ENCODE measurements at regions not wholly inside any gene's neighbourhood (a gene's known extent, or its start where the extent isn't known, plus 50 kb on each side); places are given as distances from the start of the nearest gene placed in this dataset.

DNA sequence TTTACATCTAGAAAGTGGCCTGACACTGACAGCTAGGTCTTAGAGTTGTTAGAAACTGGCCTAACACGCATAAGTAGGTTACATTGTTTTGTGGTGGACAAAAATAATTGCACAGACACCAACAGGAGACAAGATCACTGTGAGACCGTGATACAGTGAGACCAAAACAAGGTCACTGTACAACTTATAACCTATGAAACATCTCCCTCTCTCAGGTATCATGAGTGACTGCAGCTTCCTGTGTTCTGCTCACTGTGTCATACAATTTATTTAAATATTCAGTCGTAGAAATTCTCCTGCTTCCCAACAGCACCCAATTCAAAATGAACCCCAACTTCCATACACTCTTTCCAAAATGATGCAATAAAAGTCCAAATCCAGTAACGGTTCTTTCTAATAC is 2165.2 kb downstream of the PCDH9 start:
- peak in 1 of 2 donors; percentile 0 for DNase-seq (ENCODE audit: low read depth in 2 of 2)

DNA sequence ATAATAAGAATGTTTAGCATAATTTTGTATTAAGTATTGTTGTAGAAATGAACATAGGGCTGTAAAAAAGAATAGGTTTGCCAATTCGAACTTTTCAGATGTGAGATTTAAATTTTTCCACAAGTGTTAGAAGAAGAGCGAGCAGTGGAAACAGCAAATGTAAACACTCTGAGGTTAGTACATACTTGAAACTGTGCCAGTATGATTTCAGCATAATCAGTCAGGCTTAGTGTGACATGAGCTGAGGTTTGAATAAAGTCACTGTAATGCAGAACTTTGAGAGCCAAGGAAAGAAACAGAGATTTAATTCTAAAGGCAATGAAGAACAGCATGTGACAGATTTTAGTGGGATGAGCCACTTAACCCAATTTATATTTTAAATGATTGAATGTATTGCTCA is 2166.4 kb downstream of the PCDH9 start:
- DNase-seq (ENCODE audit: low read depth in 2 of 2), result peak in 1 of 2 donors; percentile 57

- no peak for DNase-seq (ENCODE audit: low read depth in 2 of 2)
Observed at GRCh38 chr13:65057986-65058385, 2172.2 kb downstream of the PCDH9 start.

DNA sequence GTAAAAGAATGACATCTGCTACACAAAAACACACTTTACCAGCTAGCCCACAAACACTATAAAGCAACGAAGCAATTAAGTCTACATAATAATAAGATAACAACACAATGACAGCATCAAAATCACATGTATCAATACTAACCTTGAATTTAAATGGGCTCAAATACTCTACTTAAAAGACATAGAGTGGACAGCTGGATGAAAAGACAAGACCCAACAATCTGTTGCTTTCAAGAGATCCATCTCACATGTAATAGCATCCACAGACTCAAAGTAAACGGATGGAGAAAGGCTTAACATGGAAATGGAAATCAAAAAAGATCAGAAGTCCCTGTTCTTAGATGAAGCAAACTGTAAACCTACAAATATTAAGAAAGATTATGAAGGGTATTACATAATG is 2175.9 kb downstream of the PCDH9 start:
- no peak for DNase-seq (ENCODE audit: low read depth in 2 of 2)

DNA sequence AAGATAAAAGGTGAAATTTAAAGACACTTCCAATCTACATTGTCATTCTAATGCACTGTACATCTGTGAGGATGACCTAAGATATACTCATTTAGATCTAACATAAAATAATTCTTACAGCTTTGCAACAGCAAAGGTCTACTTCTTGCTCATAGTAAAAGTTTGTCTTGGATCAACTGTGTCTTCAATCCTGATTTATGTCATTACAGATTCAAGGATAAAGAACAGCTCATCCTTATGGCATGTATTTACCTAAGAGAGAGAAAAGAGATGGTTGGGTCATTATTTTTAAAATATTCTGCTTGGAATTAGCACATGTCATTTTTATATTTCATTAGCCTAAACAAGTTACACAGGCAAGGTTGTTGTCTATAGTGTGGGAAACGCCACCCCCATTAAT is 2193.1 kb downstream of the PCDH9 start:
- no peak for DNase-seq (ENCODE audit: low read depth in 2 of 2)

GRCh38 chr13:65035302-65035701 is 2194.8 kb downstream of the PCDH9 start:
- DNase-seq (ENCODE audit: low read depth in 2 of 2), result no peak

GRCh38 chr13:65034266-65034665 is 2195.9 kb downstream of the PCDH9 start:
- no peak for DNase-seq (ENCODE audit: low read depth in 2 of 2)

GRCh38 chr13:65032825-65033224 is 2197.3 kb downstream of the PCDH9 start:
- no peak for DNase-seq (ENCODE audit: low read depth in 2 of 2)

GRCh38 chr13:65028101-65028500 is 2202.0 kb downstream of the PCDH9 start:
- no peak for DNase-seq (ENCODE audit: low read depth in 2 of 2)

- no peak for DNase-seq (ENCODE audit: low read depth in 2 of 2)
Observed at GRCh38 chr13:65026505-65026904, 2203.6 kb downstream of the PCDH9 start.

DNA sequence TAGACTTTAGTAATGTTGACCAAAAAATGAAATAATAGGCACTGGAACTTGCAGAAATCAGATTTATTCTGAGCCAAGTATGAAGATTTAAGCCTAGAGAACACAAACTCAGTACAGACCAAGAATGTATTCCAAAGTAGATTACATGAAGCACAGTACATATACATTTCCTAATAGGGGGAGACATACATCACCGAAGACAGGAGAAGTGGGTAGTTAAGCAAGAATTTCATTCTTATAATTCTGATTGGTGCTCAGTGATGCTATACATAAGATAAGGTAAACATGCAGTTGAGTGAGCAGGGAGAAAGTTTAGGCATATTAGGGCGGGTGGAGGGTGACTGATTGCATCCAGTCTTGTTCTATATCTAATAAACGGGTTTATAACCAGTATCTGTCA is 2218.8 kb downstream of the PCDH9 start:
- DNase-seq (ENCODE audit: low read depth in 2 of 2), result no peak

DNA sequence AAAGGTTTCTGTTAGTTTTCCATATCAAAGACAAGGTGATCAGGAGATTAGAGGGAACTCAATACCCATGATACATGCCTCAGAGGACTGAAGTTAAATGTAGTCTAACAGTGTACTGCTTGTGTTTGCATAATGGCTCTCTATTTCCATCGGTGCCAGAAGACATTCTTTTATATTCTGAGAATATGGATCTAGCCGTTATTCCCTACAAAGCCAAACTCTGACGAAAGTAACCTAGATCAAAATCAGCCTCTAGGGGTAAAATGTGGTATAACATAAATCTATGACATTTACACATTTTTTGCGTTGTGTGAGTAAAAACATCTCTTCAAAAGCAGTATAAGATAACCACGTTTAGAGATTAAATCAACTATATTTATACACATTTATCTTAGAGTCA is 2232.7 kb downstream of the PCDH9 start:
- no peak for DNase-seq (ENCODE audit: low read depth in 2 of 2)

DNA sequence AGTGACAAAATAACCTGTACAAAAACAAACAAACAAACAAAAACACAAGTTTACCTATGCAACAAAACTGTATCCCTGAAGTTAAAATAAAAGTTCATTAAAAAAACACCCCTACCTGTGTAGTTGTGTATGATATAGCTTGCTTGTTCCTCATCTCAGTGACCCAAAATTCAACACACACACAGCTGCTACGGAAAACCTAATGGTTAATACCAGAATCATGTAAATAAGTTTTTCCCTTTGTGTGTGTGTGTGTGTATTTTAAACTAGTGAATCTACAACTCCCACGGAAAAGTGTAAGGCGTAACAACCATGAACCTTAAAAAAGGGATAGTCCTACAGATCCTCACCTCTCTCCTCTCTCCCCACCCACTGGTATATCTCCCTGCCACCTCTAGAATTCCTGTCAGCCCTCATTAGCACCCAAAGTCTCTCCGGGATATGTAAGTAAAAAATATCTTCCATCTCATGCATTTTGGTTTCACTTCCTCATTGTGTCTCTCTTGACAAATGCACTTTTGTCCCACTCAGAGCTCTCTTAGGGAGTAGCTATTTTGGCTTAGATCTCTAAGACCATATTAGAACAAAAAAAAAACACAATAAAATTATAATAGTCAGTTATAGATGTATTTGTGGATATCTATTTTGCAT is 2236.5 kb downstream of the PCDH9 start:
- DNase-seq (ENCODE audit: low read depth in 2 of 2), result no peak

DNA sequence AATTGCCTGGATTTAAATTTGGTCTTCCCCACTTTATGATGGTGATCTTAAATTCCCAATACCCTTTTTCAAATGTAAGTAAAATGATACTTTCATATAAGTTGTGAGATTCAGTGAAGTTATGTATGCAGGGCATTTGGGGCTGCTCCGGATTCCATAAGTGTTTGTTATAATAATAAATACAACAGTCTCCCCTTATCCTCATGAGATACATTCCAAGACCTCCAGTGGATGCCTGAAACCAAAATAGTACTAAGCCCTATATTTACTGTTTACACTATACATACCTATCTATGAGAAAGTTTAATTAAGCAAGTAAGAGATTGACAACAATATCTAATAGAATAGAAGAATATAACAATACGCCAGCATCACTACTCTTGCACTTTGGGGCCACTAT is 2237.8 kb downstream of the PCDH9 start:
- no peak for DNase-seq (ENCODE audit: low read depth in 2 of 2)

DNA sequence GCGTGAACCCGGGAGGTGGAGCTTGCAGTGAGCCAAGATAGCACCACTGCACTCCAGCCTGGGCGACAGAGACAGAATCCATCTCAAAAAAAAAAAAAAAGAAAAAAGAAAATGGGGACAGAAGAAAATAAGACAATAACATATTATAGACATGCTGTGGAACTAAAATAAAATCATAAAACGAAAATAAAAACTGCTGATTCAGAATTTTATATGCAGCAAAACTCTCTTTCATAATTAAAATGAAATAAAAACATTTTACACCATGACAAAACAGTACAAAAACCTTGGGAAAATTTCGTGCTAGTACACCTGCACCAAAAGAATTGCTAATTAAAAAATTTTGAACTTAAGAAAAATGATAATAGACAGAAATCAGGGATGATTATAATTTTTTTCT is 2245.1 kb downstream of the PCDH9 start:
- no peak for DNase-seq (ENCODE audit: low read depth in 2 of 2)

DNA sequence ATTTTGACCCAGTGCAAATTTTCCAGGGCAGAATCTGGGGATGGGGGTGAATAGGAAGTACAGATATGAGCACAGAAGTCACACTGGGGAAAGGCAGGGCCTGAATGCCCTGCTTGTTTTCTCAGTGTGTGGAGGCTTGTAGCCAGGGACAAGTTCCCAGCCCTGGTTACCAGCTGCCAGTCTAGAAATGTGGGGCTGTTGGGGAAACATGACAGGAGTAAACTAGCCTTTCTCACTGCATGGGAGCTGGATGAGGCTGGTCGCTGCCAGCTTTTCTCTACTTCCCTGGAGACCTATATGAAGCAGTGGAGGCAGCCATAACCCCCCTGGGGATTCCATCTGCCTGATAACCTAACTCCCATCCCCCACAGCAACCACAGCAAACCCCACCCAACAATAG is 2267.7 kb downstream of the PCDH9 start:
- DNase-seq (ENCODE audit: low read depth in 2 of 2), result no peak

- no peak for DNase-seq (ENCODE audit: low read depth in 2 of 2)
Observed at GRCh38 chr13:64959276-64959675, 2270.9 kb downstream of the PCDH9 start.

- no peak for DNase-seq (ENCODE audit: low read depth in 2 of 2)
Observed at GRCh38 chr13:64958106-64958505, 2272.0 kb downstream of the PCDH9 start.

- no peak for DNase-seq (ENCODE audit: low read depth in 2 of 2)
Observed at GRCh38 chr13:64938660-64939059, 2291.5 kb downstream of the PCDH9 start.

- no peak for DNase-seq (ENCODE audit: low read depth in 2 of 2)
Observed at GRCh38 chr13:64937302-64937701, 2292.8 kb downstream of the PCDH9 start.

DNA sequence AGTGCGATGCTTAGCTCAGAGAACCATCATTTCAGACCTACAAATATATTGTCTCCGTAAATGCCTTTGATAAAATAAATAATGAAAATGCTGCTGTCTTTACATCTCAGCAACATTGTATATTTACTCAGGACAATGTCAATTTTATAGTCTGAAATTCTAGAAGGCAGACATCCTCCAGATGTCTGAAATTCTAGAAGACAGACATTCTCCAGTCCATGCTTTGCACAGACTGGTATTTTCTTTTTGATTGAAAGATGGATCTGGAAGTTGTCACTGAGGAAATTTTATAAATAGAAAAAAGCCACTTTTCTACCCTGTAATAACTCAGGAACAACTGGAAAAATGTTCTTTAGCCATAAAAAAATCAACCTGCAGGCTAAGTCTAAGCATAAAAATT is 2293.3 kb downstream of the PCDH9 start:
- no peak for DNase-seq (ENCODE audit: low read depth in 2 of 2)

GRCh38 chr13:64935441-64935840 is 2294.7 kb downstream of the PCDH9 start:
- no peak for DNase-seq (ENCODE audit: low read depth in 2 of 2)

DNA sequence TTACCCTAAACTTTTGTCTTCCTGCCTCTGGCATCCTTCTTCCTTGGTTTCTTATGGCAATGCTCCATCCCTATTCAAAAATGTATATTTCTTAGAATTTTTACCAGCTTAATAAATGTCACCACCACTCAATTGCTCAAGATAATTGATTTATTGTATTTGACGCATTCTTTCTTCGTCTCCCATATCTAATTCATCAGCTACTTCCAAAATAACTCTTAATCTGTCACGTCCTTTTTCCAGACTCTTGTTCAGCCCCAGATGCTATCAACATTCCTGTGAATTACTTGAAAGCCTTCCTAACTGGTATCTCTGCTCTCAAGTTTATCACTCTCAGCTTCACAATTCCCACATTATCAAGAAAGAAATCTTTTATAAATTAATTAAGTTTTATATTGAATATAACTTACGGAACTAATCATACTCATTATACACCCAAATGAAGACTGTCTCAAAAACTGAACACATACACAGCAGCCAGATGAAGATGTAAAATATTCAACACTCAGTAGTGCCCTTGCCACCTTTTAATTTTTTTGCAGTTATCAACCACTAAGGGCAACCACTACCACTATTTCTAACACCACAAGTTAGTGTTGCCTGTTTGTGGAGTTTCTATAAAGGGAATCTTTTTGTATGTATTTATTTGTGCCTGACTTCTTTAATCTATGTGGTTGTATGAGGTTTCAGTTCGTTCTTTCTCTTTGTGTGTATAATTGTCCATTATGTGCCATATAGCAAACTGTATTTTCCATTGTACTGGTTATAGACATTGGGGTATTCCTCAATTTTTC is 2295.4 kb downstream of the PCDH9 start:
- DNase-seq (ENCODE audit: low read depth in 2 of 2), result no peak
